ENCODE measurements at regions not wholly inside any gene's neighbourhood (a gene's known extent, or its start where the extent isn't known, plus 50 kb on each side); places are given as distances from the start of the nearest gene placed in this dataset.

- H3K79me2 ChIP-seq (ENCODE audit: control insufficient read depth, insufficient read depth, low read length), result no peaks in the 10 kb centered on the region
- WGBS (ENCODE audit: insufficient coverage), result 89% methylated on average over 4 of the region's 7 CpGs
- DNase-seq, result no peak
- no peak overlapping the region for H3K4me3 Mint-ChIP-seq
- H3K27ac ChIP-seq (ENCODE audit: low read length in 2 of 2), result no peak overlapping the region
- no peak overlapping the region for H2AFZ ChIP-seq (ENCODE audit: insufficient read depth, low read depth, low read length, poor library complexity, severe bottlenecking)
- H3K9me3 Mint-ChIP-seq (ENCODE audit: insufficient read depth), result no peaks in the 10 kb centered on the region
- H3K9me3 ChIP-seq (ENCODE audit: control extremely low read depth in 1 of 3, control insufficient read depth in 2 of 3, insufficient read depth in 1 of 3, low read length in 2 of 3), result no peaks in the 10 kb centered on the region
- TF ChIP-seq EZH2 (IDR thresholded peaks at IDR 0.05; ENCODE audit: borderline replicate concordance, insufficient read depth, low read depth, low read length, poor library complexity, severe bottlenecking) (no peak), CTCF (IDR thresholded peaks at IDR 0.05) (no peak)
- ChIA-PET POLR2A (no interaction called here), CTCF (no interaction called here)
- H3K27me3 Mint-ChIP-seq, result no peaks in the 10 kb centered on the region
- H3K4me2 ChIP-seq (replicated peaks; ENCODE audit: low read depth, low read length, poor library complexity, severe bottlenecking), result no peak overlapping the region
- no peaks in the 10 kb centered on the region for H3K4me1 Mint-ChIP-seq
- H3K36me3 ChIP-seq (replicated peaks in 1 of 2; ENCODE audit: control extremely low read depth in 1 of 2, control insufficient read depth in 1 of 2, extremely low read depth in 1 of 2, insufficient read depth in 2 of 2, low read length in 1 of 2), result no peaks in the 10 kb centered on the region
- intact Hi-C loops (cut with micrococcal nuclease), result no loop called here
- no peak overlapping the region for H3K27ac Mint-ChIP-seq
- H3K4me3 ChIP-seq (ENCODE audit: control extremely low read depth in 1 of 5, extremely low read depth in 1 of 5, insufficient read depth in 1 of 5, low read depth in 2 of 5, low read length in 4 of 5), result no peak overlapping the region
- H3K27me3 ChIP-seq (replicated peaks in 1 of 4; ENCODE audit: control extremely low read depth in 1 of 4, control insufficient read depth in 3 of 4, insufficient read depth in 4 of 4, low read length in 3 of 4), result no peaks in the 10 kb centered on the region
- ATAC-seq (ENCODE audit: low read depth), result no peak
- H3K9ac ChIP-seq (ENCODE audit: low read length), result no peak overlapping the region
- H4K20me1 ChIP-seq (ENCODE audit: control insufficient read depth, insufficient read depth, low read length, poor library complexity, severe bottlenecking), result no peaks in the 10 kb centered on the region
- H3K4me1 ChIP-seq (ENCODE audit: control insufficient read depth in 2 of 2, insufficient read depth in 2 of 2, low read length in 2 of 2), result no peaks in the 10 kb centered on the region
Observed at GRCh38 chr21:23475281-23476219, 2131.7 kb downstream of the MRPL39 start.

- ChIA-PET CTCF (no interaction called here), POLR2A (no interaction called here)
- Histone ChIP-seq H3K9ac (ENCODE audit: low read length) (no peak overlapping the region), H3K36me3 (replicated peaks in 1 of 2; ENCODE audit: control extremely low read depth in 1 of 2, control insufficient read depth in 1 of 2, extremely low read depth in 1 of 2, insufficient read depth in 2 of 2, low read length in 1 of 2) (no peaks in the 10 kb centered on the region), H3K4me2 (replicated peaks; ENCODE audit: low read depth, low read length, poor library complexity, severe bottlenecking) (no peak overlapping the region), H3K27me3 (replicated peaks in 1 of 4; ENCODE audit: control extremely low read depth in 1 of 4, control insufficient read depth in 3 of 4, insufficient read depth in 4 of 4, low read length in 3 of 4) (no peaks in the 10 kb centered on the region), H3K9me3 (ENCODE audit: control extremely low read depth in 1 of 3, control insufficient read depth in 2 of 3, insufficient read depth in 1 of 3, low read length in 2 of 3) (no peaks in the 10 kb centered on the region), H3K79me2 (ENCODE audit: control insufficient read depth, insufficient read depth, low read length) (no peaks in the 10 kb centered on the region), H3K27ac (ENCODE audit: low read length in 2 of 2) (no peak overlapping the region), H3K4me1 (ENCODE audit: control insufficient read depth in 2 of 2, insufficient read depth in 2 of 2, low read length in 2 of 2) (no peaks in the 10 kb centered on the region), H3K4me3 (ENCODE audit: control extremely low read depth in 1 of 5, extremely low read depth in 1 of 5, insufficient read depth in 1 of 5, low read depth in 2 of 5, low read length in 4 of 5) (no peak overlapping the region), H4K20me1 (ENCODE audit: control insufficient read depth, insufficient read depth, low read length, poor library complexity, severe bottlenecking) (no peaks in the 10 kb centered on the region), H2AFZ (ENCODE audit: insufficient read depth, low read depth, low read length, poor library complexity, severe bottlenecking) (no peak overlapping the region)
- Mint-ChIP-seq H3K27ac (no peak overlapping the region), H3K27me3 (no peaks in the 10 kb centered on the region), H3K9me3 (ENCODE audit: insufficient read depth) (no peaks in the 10 kb centered on the region), H3K4me3 (no peak overlapping the region), H3K4me1 (no peaks in the 10 kb centered on the region)
- TF ChIP-seq CTCF (IDR thresholded peaks at IDR 0.05), result no peak
- no peak for TF ChIP-seq EZH2 (IDR thresholded peaks at IDR 0.05; ENCODE audit: borderline replicate concordance, insufficient read depth, low read depth, low read length, poor library complexity, severe bottlenecking)
- intact Hi-C loops (cut with micrococcal nuclease), result no loop called here
- DNase-seq (no peak), ATAC-seq (ENCODE audit: low read depth) (no peak)
Observed at GRCh38 chr21:23471877-23472276, 2135.4 kb downstream of the MRPL39 start.

Data from B cell (primary cell).